ENCODE measurements at regions not wholly inside any gene's neighbourhood (a gene's known extent, or its start where the extent isn't known, plus 50 kb on each side); places are given as distances from the start of the nearest gene placed in this dataset.

GRCh38 chr12:4099276-4099675 lies 174.3 kb upstream of the CCND2 start:
- no peak for DNase-seq

DNA sequence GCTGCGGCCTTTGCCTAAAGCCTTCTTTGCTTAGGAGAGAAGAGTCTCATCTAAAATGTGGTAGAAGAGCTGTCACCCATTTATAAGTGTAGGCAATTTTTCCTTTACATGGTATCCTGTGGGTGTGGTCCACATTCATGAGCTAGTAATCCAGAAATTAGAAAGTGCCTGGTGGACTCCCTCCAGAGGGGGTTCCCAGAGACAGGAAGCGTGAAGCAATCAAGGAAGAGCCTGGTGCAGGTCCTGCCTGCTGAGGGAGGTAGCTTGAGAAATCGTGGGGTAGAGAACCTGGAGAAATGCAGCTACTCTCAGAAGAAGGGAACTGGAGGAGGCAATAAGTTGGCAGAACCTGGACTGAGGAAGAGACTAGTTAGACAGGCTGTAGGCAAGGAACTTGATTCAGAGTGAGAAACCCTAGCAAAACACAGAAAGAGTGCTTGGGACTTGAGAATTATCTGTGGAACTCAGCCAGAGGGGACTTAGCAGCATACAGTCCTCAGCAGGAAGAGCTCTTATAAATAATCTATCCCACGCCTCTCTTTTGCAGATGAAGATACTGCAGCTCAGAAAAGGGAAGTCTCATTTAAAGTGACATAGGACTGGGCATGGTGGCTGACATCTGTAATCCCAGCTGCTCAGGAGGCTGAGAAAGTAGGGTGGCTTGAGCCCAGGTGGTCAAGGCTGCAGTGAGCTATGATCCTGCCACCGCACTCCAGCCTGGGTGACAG lies 182.4 kb upstream of the CCND2 start:
- no peak for DNase-seq

DNA sequence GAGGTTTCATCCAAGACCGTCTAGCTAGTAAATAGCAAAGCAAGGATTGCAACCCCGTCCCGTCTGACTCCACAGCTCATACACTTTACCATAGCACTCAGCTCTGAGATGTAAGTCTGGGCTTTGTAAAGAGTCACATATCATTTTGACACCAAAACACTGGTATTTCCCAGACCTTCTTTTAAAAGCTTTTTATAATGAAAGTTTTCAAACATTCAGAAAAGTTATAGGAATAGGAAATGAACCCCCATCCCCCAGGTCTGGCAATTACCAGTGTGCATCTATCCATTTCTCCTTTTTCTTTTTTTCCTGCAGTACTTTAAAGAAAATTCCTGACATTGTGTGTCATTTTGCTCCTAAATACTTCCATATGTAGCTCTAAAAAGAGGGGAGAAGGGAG lies 183.6 kb upstream of the CCND2 start:
- DNase-seq: no peak

- peak; percentile 70 for DNase-seq
These were observed 184.4 kb upstream of the CCND2 start for GRCh38 chr12:4089121-4089606.

DNA sequence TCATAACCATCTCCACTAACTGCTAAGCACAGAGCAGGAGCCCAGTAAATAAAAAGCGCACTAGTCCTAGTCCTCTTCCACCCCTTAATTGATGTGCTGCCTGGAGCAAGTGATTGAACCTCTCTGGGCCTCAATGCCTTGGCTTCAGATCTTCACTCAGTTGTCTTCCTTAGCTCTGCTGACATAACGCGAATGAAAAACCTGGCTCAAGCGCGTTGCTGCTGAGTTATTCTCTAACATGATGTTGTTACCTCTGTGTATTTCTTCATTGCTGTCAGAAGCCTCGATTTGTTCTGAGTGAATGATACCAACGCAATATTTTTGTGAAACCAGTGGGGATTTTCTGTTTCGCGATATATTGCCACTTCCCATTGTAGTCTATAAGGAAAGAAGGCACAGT lies 185.1 kb upstream of the CCND2 start:
- DNase-seq: no peak

- DNase-seq: peak; percentile 45
These were observed 187.1 kb upstream of the CCND2 start for GRCh38 chr12:4086481-4086880.

DNA sequence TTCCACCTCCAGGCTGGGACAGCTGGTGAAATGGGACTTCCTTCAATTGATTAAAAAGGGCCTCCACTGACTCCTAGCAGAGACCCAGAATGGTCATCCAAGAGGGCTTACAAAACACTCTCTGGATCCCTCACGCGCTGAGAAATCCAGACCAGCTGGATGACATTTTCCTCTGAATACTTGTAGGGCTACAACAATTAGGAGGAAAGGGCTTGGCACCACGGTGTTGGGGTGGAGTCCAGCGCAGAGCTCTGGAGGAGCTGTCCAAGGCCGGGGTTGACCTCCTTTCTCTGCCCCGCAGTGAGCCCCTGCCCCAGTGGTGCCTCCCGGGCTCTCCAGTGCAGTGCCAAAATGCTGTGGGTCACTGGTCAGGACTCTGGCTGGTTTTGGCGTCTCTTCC lies 189.0 kb upstream of the CCND2 start:
- peak; percentile 33 for DNase-seq

DNA sequence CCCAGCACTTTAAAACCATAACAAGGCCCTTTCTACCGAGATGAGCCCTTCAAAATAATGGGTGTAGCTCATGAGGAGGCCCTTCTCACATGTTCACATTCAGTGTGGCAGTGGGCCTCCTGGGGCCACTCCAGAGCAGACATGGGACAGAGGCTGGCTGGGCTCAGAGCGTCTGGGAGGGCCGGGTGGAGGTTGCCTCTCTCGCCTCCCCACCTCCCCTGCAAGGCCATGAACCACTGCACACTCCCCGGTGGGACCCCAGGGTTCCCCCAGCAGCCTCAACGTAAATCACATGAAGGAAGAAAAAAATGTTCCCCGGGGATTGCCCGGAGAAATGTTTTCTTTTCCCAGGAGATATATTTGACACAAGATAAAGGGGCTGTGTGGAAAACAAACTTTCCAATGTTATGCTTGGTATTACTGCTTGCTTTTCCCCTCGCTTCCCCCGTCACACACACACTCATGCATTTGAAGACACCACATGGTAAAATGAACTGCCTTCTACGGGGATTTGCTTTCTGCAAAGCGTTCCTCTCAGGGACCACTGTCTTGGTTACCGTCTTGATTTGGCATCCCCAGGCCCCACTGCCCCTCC lies 190.7 kb upstream of the CCND2 start:
- no peak for DNase-seq

DNA sequence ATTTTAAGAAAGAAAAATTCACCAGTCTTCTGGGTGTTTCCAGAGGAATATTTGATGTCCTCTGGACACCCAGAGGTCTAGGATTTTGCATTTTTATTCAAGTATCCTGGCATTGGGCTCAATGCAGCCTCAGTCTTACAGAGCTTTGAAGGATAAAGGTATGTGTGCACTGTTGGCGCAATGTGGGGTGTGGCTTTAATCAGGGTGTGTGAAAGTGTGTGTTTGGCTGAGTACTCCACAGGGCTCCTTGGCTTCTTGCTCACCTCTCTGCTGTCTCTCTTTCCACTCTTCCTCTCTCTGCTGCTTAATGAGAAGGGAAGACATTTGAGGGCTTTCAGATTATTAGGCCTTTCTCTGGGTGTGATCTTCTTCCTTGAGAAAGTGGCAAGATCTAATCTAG lies 193.3 kb upstream of the CCND2 start:
- no peak for DNase-seq

DNA sequence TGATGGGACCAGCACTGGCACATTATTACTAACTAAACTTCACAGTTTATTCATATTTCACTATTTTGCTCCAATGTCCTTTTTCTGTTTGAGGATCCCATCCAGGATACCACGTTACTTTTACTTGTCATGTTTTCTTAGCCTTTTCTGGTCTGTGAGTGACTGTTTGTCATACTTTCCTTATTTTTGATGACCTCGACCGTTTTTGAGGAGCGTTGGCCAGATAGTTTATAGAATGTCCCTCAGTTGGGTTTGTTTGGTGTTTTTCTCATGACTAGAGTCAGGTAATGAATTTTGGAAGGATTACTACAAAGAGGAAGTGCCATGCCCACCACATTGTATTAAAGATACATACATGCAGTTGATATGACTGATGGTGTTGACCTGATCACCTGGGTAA lies 199.4 kb upstream of the CCND2 start:
- DNase-seq: no peak

- DNase-seq: no peak
These were observed 196.4 kb upstream of the PARP11 start for GRCh38 chr12:4069670-4070010.

DNA sequence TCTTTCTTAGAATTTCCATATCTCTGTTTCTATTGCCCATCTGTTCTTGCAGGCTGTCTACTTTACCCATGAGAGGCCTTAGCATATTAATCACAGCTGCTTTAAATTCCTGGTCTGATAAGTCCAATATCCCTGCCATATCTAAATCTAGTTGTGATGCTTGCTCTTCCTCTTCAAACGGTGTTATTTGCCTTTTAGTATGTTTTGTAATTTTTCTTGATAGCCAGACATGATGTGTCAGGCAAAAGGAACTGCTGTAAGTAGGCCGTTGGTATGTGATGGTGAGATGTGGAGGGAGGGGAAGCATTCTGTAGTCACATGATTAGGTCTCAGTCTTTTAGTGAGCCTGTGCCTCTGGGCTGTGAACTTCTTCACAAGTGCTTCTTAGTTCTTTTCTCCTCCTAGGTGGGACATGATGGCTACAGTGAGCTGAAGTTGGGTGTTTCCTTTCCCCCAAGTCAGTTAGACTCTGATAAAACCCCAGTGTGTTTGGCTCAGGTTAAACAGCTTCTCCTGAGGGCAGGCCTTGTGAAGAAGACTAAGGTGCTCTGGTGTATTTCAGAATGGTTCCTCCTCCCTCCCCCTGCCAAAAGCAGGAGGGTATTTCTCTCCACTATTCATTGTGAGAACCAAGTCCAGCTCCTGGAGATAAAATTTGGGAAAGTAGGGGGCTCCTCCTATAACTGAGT lies 195.9 kb upstream of the PARP11 start:
- no peak for DNase-seq

GRCh38 chr12:4064008-4064407 lies 190.8 kb upstream of the PARP11 start:
- DNase-seq: no peak

DNA sequence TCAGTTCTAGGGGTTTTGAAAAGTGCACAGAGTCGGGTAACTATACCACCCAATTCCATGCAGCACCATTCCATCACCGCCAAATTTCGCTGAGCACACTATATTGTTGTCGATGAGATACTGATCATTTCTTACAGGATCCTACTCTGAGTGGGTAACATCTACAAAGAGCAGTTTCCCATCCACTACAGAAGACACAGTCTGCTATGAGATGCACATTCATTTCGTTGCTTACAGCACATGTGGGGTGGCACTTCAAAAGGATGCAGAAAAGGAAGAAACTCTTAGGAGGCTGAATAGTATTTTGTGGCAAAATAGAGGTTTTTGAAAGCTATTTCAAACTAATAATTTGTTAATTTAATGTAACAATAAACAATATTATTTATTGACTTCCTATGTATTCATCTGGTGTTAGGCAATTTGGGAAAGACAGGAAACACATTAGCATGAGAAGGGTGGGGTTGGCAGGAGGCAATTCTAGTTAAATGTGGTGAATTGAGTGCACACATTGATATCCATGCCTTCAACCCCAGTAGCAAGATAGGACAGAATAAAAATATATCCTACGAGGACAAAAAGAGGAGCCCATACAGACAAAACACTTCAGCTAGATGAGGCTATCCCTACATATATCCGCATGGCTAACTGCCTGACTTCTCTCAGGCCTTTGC lies 186.8 kb upstream of the PARP11 start:
- DNase-seq: no peak

- no peak for DNase-seq
These were observed 184.0 kb upstream of the PARP11 start for GRCh38 chr12:4056910-4057845.

- DNase-seq: no peak
These were observed 181.4 kb upstream of the PARP11 start for GRCh38 chr12:4054630-4055029.

DNA sequence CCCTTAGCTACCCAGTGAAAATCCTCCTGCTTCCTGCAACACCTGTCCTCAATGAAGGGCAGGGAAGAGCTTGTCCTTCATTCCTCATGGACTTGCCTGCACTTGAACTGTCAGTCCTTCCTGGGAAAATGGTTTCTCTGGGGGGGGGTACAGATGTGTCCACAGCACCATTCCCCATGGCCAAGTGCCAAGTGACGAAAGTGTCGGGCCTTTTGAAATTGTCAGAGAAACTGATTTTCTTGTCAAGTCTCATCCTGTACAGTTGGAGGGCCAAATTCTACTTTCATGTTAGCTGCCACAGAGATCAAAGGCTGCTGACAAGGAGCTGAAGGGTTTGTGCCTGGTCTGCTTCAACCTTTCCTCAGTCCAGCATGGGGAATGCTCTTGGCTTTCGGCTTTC lies 179.5 kb upstream of the PARP11 start:
- DNase-seq: no peak

DNA sequence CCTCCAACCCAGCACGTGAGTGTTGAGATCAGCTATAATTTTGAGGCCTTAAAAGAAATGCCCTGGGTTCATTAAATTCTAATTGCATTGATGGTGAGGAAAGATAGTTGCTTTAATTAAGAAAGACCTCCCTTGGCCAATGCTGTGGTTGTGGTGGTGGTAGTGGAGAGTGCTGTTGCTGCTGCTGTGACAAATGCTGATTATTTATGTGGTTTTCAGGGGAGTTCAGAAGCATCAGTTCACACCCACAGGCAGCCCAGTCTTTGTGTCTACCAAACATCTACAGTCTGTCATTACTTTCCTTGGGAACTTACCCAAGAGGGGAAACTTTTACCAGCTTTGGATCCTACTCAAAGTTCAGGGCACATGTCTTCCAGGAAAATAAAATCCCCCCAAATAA lies 178.4 kb upstream of the PARP11 start:
- DNase-seq: no peak

DNA sequence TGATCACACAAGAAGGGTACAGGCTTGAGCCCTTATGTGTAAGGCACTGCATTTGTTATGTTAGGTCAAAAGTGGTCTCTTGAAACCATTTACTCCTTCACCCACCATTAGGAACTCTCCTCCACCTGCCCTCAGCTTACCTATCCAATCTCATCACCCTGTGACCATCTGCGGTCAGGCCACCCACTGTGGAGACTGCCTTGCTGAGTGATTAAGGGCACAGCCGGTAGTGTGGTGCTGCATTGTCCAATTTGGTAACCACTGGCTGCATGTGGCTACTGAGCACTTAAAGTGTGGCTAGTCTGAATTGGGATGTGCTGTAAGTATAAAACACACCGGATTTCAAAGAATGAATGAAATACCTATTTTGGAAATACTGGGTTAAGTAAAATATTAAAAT lies 177.1 kb upstream of the PARP11 start:
- no peak for DNase-seq

GRCh38 chr12:4049298-4050080 lies 176.3 kb upstream of the PARP11 start:
- no peak for DNase-seq

GRCh38 chr12:4047421-4047820 lies 174.2 kb upstream of the PARP11 start:
- no peak for DNase-seq

- no peak for DNase-seq
These were observed 173.3 kb upstream of the PARP11 start for GRCh38 chr12:4046495-4046840.
